ENCODE measurements at regions not wholly inside any gene's neighbourhood (a gene's known extent, or its start where the extent isn't known, plus 50 kb on each side); places are given as distances from the start of the nearest gene placed in this dataset.

GRCh38 chrX:20414762-20415445, 148.2 kb upstream of the RPS6KA3 start:
- no peak for TF ChIP-seq FOXK2 (IDR thresholded peaks at IDR 0.05)
- no peak for TF ChIP-seq SUZ12 (IDR thresholded peaks at IDR 0.05)
- no peak for TF ChIP-seq FOXM1 (IDR thresholded peaks at IDR 0.05; ENCODE audit: borderline replicate concordance)
- TF ChIP-seq ZNF384 (IDR thresholded peaks at IDR 0.05) = no peak
